DMS153 treated with DMSO at 0.1 percent for 48 hours (cell line): ENCODE measurements at regions not wholly inside any gene's neighbourhood (a gene's known extent, or its start where the extent isn't known, plus 50 kb on each side); places are given as distances from the start of the nearest gene placed in this dataset.

Experiments
- DNase-seq: peaks from one replicate; lab custom pipeline; 2025; ENCODE audit not compliant: unreplicated experiment; lab: John Stamatoyannopoulos, UW

- DNase-seq, result no peak
These were observed 102.8 kb upstream of the NMNAT3 start for GRCh38 chr3:139780593-139780992.

GRCh38 chr3:139778682-139779233, 101.0 kb upstream of the NMNAT3 start:
- DNase-seq, result no peak

- DNase-seq, result no peak
These were observed 97.0 kb upstream of the NMNAT3 start for GRCh38 chr3:139774560-139775302.

GRCh38 chr3:139772539-139773500, 95.0 kb upstream of the NMNAT3 start:
- DNase-seq, result no peak

- no peak for DNase-seq
These were observed 93.6 kb upstream of the NMNAT3 start for GRCh38 chr3:139771331-139771730.

GRCh38 chr3:139770577-139770976, 92.8 kb upstream of the NMNAT3 start:
- no peak for DNase-seq

- DNase-seq, result no peak
These were observed 92.0 kb upstream of the NMNAT3 start for GRCh38 chr3:139769796-139770195.

GRCh38 chr3:139764936-139765335, 87.2 kb upstream of the NMNAT3 start:
- DNase-seq, result no peak

- DNase-seq, result no peak
These were observed 86.5 kb upstream of the NMNAT3 start for GRCh38 chr3:139764069-139764905.

GRCh38 chr3:139762302-139762701, 84.5 kb upstream of the NMNAT3 start:
- no peak for DNase-seq

- no peak for DNase-seq
These were observed 81.7 kb upstream of the NMNAT3 start for GRCh38 chr3:139759470-139759869.

GRCh38 chr3:139758654-139759291, 81.0 kb upstream of the NMNAT3 start:
- no peak for DNase-seq

- no peak for DNase-seq
These were observed 79.8 kb upstream of the NMNAT3 start for GRCh38 chr3:139757448-139758030.

- no peak for DNase-seq
These were observed 78.8 kb upstream of the NMNAT3 start for GRCh38 chr3:139756529-139757103.

GRCh38 chr3:139755551-139755950, 77.8 kb upstream of the NMNAT3 start:
- DNase-seq, result no peak

GRCh38 chr3:139751789-139752188, 74.0 kb upstream of the NMNAT3 start:
- no peak for DNase-seq

- no peak for DNase-seq
These were observed 68.7 kb upstream of the NMNAT3 start for GRCh38 chr3:139746481-139746880.

GRCh38 chr3:139745831-139746230, 68.1 kb upstream of the NMNAT3 start:
- no peak for DNase-seq

GRCh38 chr3:139738697-139739096, 60.9 kb upstream of the NMNAT3 start:
- DNase-seq, result no peak
